ENCODE measurements at regions not wholly inside any gene's neighbourhood (a gene's known extent, or its start where the extent isn't known, plus 50 kb on each side); places are given as distances from the start of the nearest gene placed in this dataset.
A peak's percentile ranks its signal among the peaks of the same experiment; 100 is the strongest.

GRCh38 chr12:127260531-127260930 is 1006.4 kb upstream of the TMEM132C start:
- DNase-seq = no peak

GRCh38 chr12:127260999-127261398 is 1006.0 kb upstream of the TMEM132C start:
- DNase-seq = no peak

- DNase-seq = peak in 2 of 4 experiments; percentile 27 to 51
Measured at GRCh38 chr12:127262615-127263014, 1004.4 kb upstream of the TMEM132C start.

GRCh38 chr12:127263621-127264020 is 1003.3 kb upstream of the TMEM132C start:
- no peak for DNase-seq

- no peak for DNase-seq
Measured at GRCh38 chr12:127267128-127267527, 999.8 kb upstream of the TMEM132C start.

- peak in 2 of 4 experiments; percentile 55 to 65 for DNase-seq
Measured at GRCh38 chr12:127268213-127268612, 998.8 kb upstream of the TMEM132C start.

- no peak for DNase-seq
Measured at GRCh38 chr12:127268706-127269425, 998.1 kb upstream of the TMEM132C start.

GRCh38 chr12:127270193-127270592 is 996.8 kb upstream of the TMEM132C start:
- DNase-seq = peak; percentile 70 to 96 (median 90)

GRCh38 chr12:127271776-127272175 is 995.2 kb upstream of the TMEM132C start:
- no peak for DNase-seq

GRCh38 chr12:127272864-127273263 is 994.1 kb upstream of the TMEM132C start:
- DNase-seq = peak; percentile 62 to 88 (median 75)

- DNase-seq = no peak
Measured at GRCh38 chr12:127273626-127274025, 993.3 kb upstream of the TMEM132C start.

- peak; percentile 8 to 55 (median 37) for DNase-seq
Measured at GRCh38 chr12:127275416-127275815, 991.6 kb upstream of the TMEM132C start.

- DNase-seq = no peak
Measured at GRCh38 chr12:127277882-127278281, 989.1 kb upstream of the TMEM132C start.

GRCh38 chr12:127278351-127278750 is 988.6 kb upstream of the TMEM132C start:
- no peak for DNase-seq

- DNase-seq = peak; percentile 50 to 81 (median 60)
Measured at GRCh38 chr12:127280393-127281275, 986.3 kb upstream of the TMEM132C start.

- no peak for DNase-seq
Measured at GRCh38 chr12:127282786-127283565, 984.0 kb upstream of the TMEM132C start.

GRCh38 chr12:127284021-127284420 is 982.9 kb upstream of the TMEM132C start:
- DNase-seq = peak in 2 of 4 experiments; percentile 36 to 60

GRCh38 chr12:127284870-127285431 is 982.0 kb upstream of the TMEM132C start:
- DNase-seq = peak in 2 of 4 experiments; percentile 29 to 31

GRCh38 chr12:127286281-127286680 is 980.7 kb upstream of the TMEM132C start:
- DNase-seq = no peak

GRCh38 chr12:127287256-127287655 is 979.7 kb upstream of the TMEM132C start:
- no peak for DNase-seq

GRCh38 chr12:127290251-127290650 is 976.7 kb upstream of the TMEM132C start:
- DNase-seq = no peak

- DNase-seq = no peak
Measured at GRCh38 chr12:127292736-127293135, 974.2 kb upstream of the TMEM132C start.
